Effector memory CD8-positive, alpha-beta T cell (primary cell): ENCODE measurements at regions not wholly inside any gene's neighbourhood (a gene's known extent, or its start where the extent isn't known, plus 50 kb on each side); places are given as distances from the start of the nearest gene placed in this dataset.

ENCODE experiments used
- ATAC-seq: fragments of 150-1000 bp; cut with Tn5 transposase; replicated peaks from 2 replicates; pipeline ENCODE4 v1.10.0; 2021; ENCODE audit warnings: mild to moderate bottlenecking, moderate library complexity
- DNase-seq, 3 experiments: peaks; one replicate each; pipeline ENCODE4 v3.0.0; 2021
- H3K27ac Mint-ChIP-seq, 2 donors: one replicate each; pipeline ENCODE4 v1.8.0; 2022; ENCODE audit warnings: mild to moderate bottlenecking in 2 of 2, mixed read lengths in 2 of 2, moderate library complexity in 2 of 2
- H3K27me3 Mint-ChIP-seq, 2 donors: one replicate each; pipeline ENCODE4 v1.8.0; 2022; ENCODE audit warnings: mixed read lengths in 2 of 2
- H3K36me3 Mint-ChIP-seq: one replicate; pipeline ENCODE4 v1.8.0; 2022; ENCODE audit warnings: mild to moderate bottlenecking, moderate library complexity, mixed read lengths; ENCODE audit not compliant: insufficient read depth
- H3K4me1 Mint-ChIP-seq, 2 donors: one replicate each; pipeline ENCODE4 v1.8.0; 2022; ENCODE audit warnings: low read depth in 2 of 2, mixed read lengths in 2 of 2
- H3K4me3 Mint-ChIP-seq, 2 donors: one replicate each; pipeline ENCODE4 v1.8.0; 2022; ENCODE audit warnings: mild to moderate bottlenecking in 2 of 2, mixed read lengths in 2 of 2, moderate library complexity in 2 of 2
- H3K9me3 Mint-ChIP-seq, 2 donors: one replicate each; pipeline ENCODE4 v1.8.0; 2022; ENCODE audit warnings: mixed read lengths in 2 of 2

GRCh38 chr3:118097226-118097625 is 937.4 kb downstream of the IGSF11 start:
- ATAC-seq: no peak
- H3K27ac Mint-ChIP-seq: no peak overlapping the region
- no peaks in the 10 kb centered on the region for H3K36me3 Mint-ChIP-seq
- H3K4me1 Mint-ChIP-seq: no peaks in the 10 kb centered on the region
- no peak for DNase-seq
- H3K4me3 Mint-ChIP-seq: no peak overlapping the region
- no peaks in the 10 kb centered on the region for H3K27me3 Mint-ChIP-seq
- peaks cover 8 to 23% of the 10 kb centered on the region in 2 donors for H3K9me3 Mint-ChIP-seq

GRCh38 chr3:118097660-118098059 is 937.0 kb downstream of the IGSF11 start:
- no peaks in the 10 kb centered on the region for H3K4me1 Mint-ChIP-seq
- DNase-seq (no peak), ATAC-seq (no peak)
- H3K27me3 Mint-ChIP-seq: no peaks in the 10 kb centered on the region
- no peak overlapping the region for H3K4me3 Mint-ChIP-seq
- no peaks in the 10 kb centered on the region for H3K36me3 Mint-ChIP-seq
- H3K27ac Mint-ChIP-seq: no peak overlapping the region
- H3K9me3 Mint-ChIP-seq: peaks cover 8 to 18% of the 10 kb centered on the region in 2 donors

DNA sequence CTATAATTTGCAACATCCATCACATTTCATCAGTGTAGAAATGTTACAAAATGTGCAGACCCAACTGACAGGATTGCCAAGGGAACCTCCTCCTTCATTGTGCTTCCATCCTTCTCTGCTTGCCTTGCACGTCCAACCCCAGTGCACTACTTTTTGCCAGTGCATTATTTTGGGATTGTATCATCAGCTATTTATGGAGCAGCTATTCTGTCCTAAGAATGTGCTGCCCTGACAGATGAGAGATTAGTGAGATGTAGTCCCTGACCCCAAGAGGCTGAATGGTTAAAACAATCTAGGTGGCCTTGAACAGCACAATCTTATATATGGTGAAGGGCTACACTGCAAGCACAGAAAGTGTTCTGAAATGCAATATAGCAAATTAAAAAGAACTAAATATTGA is 935.8 kb downstream of the IGSF11 start:
- no peak overlapping the region for H3K27ac Mint-ChIP-seq
- DNase-seq: no peak
- H3K27me3 Mint-ChIP-seq: no peaks in the 10 kb centered on the region
- H3K4me1 Mint-ChIP-seq: no peaks in the 10 kb centered on the region
- H3K36me3 Mint-ChIP-seq: no peaks in the 10 kb centered on the region
- no peak for ATAC-seq
- peaks cover 9 to 13% of the 10 kb centered on the region in 2 donors for H3K9me3 Mint-ChIP-seq
- no peak overlapping the region for H3K4me3 Mint-ChIP-seq

DNA sequence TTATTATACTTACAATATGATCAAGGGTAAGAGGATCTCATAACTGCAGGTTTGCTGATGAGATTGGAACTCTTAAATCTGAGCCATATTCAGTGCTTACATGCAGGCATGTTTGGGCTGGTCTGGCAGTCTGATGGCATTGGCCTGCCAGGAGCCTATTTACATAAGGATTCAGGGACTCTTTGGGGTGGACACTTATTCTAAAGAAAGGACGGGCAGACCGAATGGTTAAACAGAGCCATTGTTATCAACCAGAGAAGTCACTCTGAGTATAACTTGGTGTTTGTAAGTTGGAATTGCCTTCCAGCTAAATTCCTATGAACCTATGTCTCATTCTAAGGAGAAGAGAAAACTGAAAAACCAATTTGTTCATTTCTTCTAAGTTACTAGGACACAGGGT is 932.8 kb downstream of the IGSF11 start:
- Mint-ChIP-seq H3K27me3 (no peaks in the 10 kb centered on the region), H3K9me3 (peaks cover 14 to 15% of the 10 kb centered on the region in 2 donors), H3K4me1 (no peaks in the 10 kb centered on the region), H3K4me3 (no peak overlapping the region), H3K36me3 (no peaks in the 10 kb centered on the region), H3K27ac (no peak overlapping the region)
- no peak for ATAC-seq
- no peak for DNase-seq

- H3K4me3 Mint-ChIP-seq: no peak overlapping the region
- no peaks in the 10 kb centered on the region for H3K27me3 Mint-ChIP-seq
- DNase-seq: no peak
- H3K27ac Mint-ChIP-seq: no peak overlapping the region
- no peaks in the 10 kb centered on the region for H3K4me1 Mint-ChIP-seq
- H3K36me3 Mint-ChIP-seq: no peaks in the 10 kb centered on the region
- no peak for ATAC-seq
- H3K9me3 Mint-ChIP-seq: peaks cover 14 to 16% of the 10 kb centered on the region in 2 donors
Measured at GRCh38 chr3:118102737-118103136, 931.9 kb downstream of the IGSF11 start.

GRCh38 chr3:118108201-118108600 is 926.4 kb downstream of the IGSF11 start:
- H3K4me1 Mint-ChIP-seq: no peaks in the 10 kb centered on the region
- ATAC-seq (no peak), DNase-seq (no peak)
- H3K4me3 Mint-ChIP-seq: no peak overlapping the region
- no peak overlapping the region for H3K27ac Mint-ChIP-seq
- no peaks in the 10 kb centered on the region for H3K27me3 Mint-ChIP-seq
- H3K9me3 Mint-ChIP-seq: peaks cover 10 to 16% of the 10 kb centered on the region in 2 donors
- H3K36me3 Mint-ChIP-seq: peaks cover 2% of the 10 kb centered on the region

DNA sequence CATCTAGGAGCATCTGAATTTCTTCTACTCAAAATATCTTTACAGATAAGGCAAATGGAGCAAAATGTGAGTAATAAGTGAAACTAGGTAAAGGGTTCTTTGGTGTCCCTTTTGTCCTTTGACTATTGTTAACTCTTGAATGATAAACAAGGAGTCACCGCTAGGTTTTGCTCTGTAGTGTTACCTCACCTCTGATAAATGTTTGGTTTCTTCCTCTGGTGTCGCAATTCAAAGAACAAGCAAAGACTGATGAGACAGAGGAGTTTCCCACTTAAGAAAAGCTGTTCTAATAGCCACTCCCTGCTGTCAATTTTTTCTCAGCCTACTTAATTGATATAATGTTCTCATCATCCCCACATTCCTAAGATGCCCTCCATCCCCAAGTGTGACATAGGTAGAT is 925.9 kb downstream of the IGSF11 start:
- no peak overlapping the region for H3K27ac Mint-ChIP-seq
- H3K9me3 Mint-ChIP-seq: peaks cover 10 to 16% of the 10 kb centered on the region in 2 donors
- DNase-seq (no peak), ATAC-seq (no peak)
- H3K27me3 Mint-ChIP-seq: no peaks in the 10 kb centered on the region
- peaks cover 2% of the 10 kb centered on the region for H3K36me3 Mint-ChIP-seq
- H3K4me3 Mint-ChIP-seq: no peak overlapping the region
- no peaks in the 10 kb centered on the region for H3K4me1 Mint-ChIP-seq

- ATAC-seq (no peak), DNase-seq (no peak)
- no peak overlapping the region for H3K27ac Mint-ChIP-seq
- no peaks in the 10 kb centered on the region for H3K27me3 Mint-ChIP-seq
- no peak overlapping the region for H3K4me3 Mint-ChIP-seq
- H3K4me1 Mint-ChIP-seq: no peaks in the 10 kb centered on the region
- H3K36me3 Mint-ChIP-seq: peaks cover 2% of the 10 kb centered on the region
- peaks cover 8 to 16% of the 10 kb centered on the region in 2 donors for H3K9me3 Mint-ChIP-seq
Measured at GRCh38 chr3:118110211-118110610, 924.4 kb downstream of the IGSF11 start.

GRCh38 chr3:118116991-118117390 is 917.7 kb downstream of the IGSF11 start:
- Mint-ChIP-seq H3K4me1 (no peaks in the 10 kb centered on the region), H3K4me3 (no peak overlapping the region), H3K36me3 (no peaks in the 10 kb centered on the region), H3K27me3 (no peaks in the 10 kb centered on the region), H3K9me3 (peaks cover 0 to 3% of the 10 kb centered on the region in 2 donors), H3K27ac (no peak overlapping the region)
- ATAC-seq (no peak), DNase-seq (no peak)

- no peaks in the 10 kb centered on the region for H3K9me3 Mint-ChIP-seq
- ATAC-seq (no peak), DNase-seq (no peak)
- H3K4me3 Mint-ChIP-seq: no peak overlapping the region
- H3K27me3 Mint-ChIP-seq: no peaks in the 10 kb centered on the region
- peaks cover under 1% of the 10 kb centered on the region for H3K36me3 Mint-ChIP-seq
- H3K27ac Mint-ChIP-seq: no peak overlapping the region
- no peaks in the 10 kb centered on the region for H3K4me1 Mint-ChIP-seq
Measured at GRCh38 chr3:118126751-118127150, 907.9 kb downstream of the IGSF11 start.

DNA sequence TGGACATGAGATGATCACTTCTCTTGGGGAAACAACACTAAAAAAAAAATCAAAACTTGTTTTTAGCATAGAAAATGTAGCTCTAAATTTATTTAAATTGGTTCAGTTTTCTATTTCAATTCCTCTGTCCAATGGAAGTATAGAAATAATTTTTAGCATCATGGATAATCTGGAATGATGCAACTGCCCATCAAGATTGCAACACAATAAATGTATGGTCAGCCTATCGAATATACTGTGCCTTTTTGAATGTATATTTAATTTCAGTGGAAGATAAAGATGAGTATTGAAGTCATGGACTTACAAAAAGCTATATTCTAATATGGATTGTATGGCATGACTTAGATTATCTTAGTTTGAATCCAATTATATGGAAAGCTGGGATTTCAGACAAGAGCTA is 906.7 kb downstream of the IGSF11 start:
- DNase-seq: no peak
- no peaks in the 10 kb centered on the region for H3K27me3 Mint-ChIP-seq
- peaks cover 0 to 1% of the 10 kb centered on the region in 2 donors for H3K9me3 Mint-ChIP-seq
- no peak overlapping the region for H3K4me3 Mint-ChIP-seq
- no peak for ATAC-seq
- peaks cover 5% of the 10 kb centered on the region for H3K36me3 Mint-ChIP-seq
- no peak overlapping the region for H3K27ac Mint-ChIP-seq
- no peaks in the 10 kb centered on the region for H3K4me1 Mint-ChIP-seq

DNA sequence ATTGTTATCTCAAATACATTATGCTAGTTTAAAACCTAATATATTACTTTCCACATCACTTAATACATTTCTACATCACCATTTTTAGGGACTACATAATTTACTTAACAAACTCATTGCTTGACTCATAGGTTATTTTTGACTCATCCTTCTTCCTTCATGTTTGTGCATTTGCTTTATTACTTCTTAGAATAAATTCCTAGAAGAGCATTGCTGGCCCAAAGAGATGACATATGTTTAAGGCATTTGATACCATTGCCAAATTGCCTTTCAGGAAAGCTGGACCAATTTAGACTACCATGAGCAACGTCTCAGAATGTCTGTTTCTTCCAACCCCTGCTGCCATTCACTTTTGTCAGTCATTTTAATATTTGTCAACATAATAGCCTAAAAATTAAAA is 905.8 kb downstream of the IGSF11 start:
- Mint-ChIP-seq H3K4me1 (no peaks in the 10 kb centered on the region), H3K36me3 (peaks cover 5% of the 10 kb centered on the region), H3K27me3 (no peaks in the 10 kb centered on the region), H3K4me3 (no peak overlapping the region), H3K9me3 (peaks cover 0 to 4% of the 10 kb centered on the region in 2 donors), H3K27ac (no peak overlapping the region)
- DNase-seq: no peak
- ATAC-seq: no peak

- H3K36me3 Mint-ChIP-seq: no peaks in the 10 kb centered on the region
- no peak for DNase-seq
- no peaks in the 10 kb centered on the region for H3K27me3 Mint-ChIP-seq
- H3K9me3 Mint-ChIP-seq: peaks cover 15 to 16% of the 10 kb centered on the region in 2 donors
- no peaks in the 10 kb centered on the region for H3K4me1 Mint-ChIP-seq
- no peak overlapping the region for H3K27ac Mint-ChIP-seq
- no peak for ATAC-seq
- H3K4me3 Mint-ChIP-seq: no peak overlapping the region
Measured at GRCh38 chr3:118137778-118138177, 896.9 kb downstream of the IGSF11 start.

DNA sequence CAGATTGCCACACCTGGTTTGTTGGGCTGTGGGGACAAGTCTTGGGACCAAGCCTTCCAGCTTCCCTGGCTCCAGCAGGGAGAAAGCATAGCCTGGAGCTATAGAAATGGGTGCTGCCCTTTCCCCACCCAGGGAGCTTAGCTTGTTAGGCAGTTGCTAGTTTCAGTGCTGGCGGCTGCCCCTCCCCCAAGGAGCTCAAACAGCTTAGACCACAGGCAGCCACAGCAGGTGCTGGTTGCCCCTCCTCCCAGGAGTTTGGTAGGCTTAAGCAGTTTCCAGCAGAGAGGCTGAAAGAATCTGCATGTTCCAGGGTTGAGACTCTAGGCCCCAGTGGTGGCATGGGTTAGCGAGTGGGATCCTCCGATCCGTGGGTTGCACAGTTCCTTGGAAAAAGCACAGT is 889.7 kb downstream of the IGSF11 start:
- Mint-ChIP-seq H3K27me3 (no peaks in the 10 kb centered on the region), H3K4me1 (no peaks in the 10 kb centered on the region), H3K4me3 (no peak overlapping the region), H3K9me3 (peaks cover 16% of the 10 kb centered on the region in 2 donors), H3K36me3 (no peaks in the 10 kb centered on the region), H3K27ac (no peak overlapping the region)
- DNase-seq (no peak), ATAC-seq (no peak)
